ENCODE measurements at regions not wholly inside any gene's neighbourhood (a gene's known extent, or its start where the extent isn't known, plus 50 kb on each side); places are given as distances from the start of the nearest gene placed in this dataset.

GRCh38 chr15:85874236-85874635 lies 79.5 kb upstream of the KLHL25 start:
- TF ChIP-seq POLR2A (IDR thresholded peaks at IDR 0.05; ENCODE audit: extremely low read depth, insufficient read length) (no peak), CTCF (IDR thresholded peaks at IDR 0.05; ENCODE audit: low read depth, low read length) (no peak)
